HG03175 (cell line): ENCODE measurements at regions not wholly inside any gene's neighbourhood (a gene's known extent, or its start where the extent isn't known, plus 50 kb on each side); places are given as distances from the start of the nearest gene placed in this dataset.
"Not testable (repeated sequence)": the region's sequence is repeated elsewhere in the genome, so short reads cannot be mapped to it uniquely, and the experiment has no call there.

Experiments
- ATAC-seq: cut with Tn5 transposase; IDR thresholded peaks from one replicate; pipeline ENCODE4 v1.9.1; 2021; ENCODE audit warnings: mild to moderate bottlenecking, moderate library complexity; ENCODE audit not compliant: unreplicated experiment

GRCh38 chr6:79394690-79395089 lies 142.5 kb downstream of the LCA5 start:
- no peak for ATAC-seq

GRCh38 chr6:79392094-79392493 lies 145.1 kb downstream of the LCA5 start:
- no peak for ATAC-seq

GRCh38 chr6:79391480-79391879 lies 145.8 kb downstream of the LCA5 start:
- ATAC-seq: no peak

GRCh38 chr6:79385893-79386292 lies 151.3 kb downstream of the LCA5 start:
- no peak for ATAC-seq

GRCh38 chr6:79385333-79385732 lies 150.9 kb upstream of the HMGN3 start:
- no peak for ATAC-seq

- ATAC-seq: no peak
Observed at GRCh38 chr6:79384845-79385244, 150.4 kb upstream of the HMGN3 start.

- ATAC-seq: no peak
Observed at GRCh38 chr6:79378957-79379356, 144.5 kb upstream of the HMGN3 start.

- peak; percentile 49 for ATAC-seq
Observed at GRCh38 chr6:79377888-79378348, 143.4 kb upstream of the HMGN3 start.

- ATAC-seq: no peak
Observed at GRCh38 chr6:79377047-79377446, 142.6 kb upstream of the HMGN3 start.

- no peak for ATAC-seq
Observed at GRCh38 chr6:79375635-79376337, 141.3 kb upstream of the HMGN3 start.

- no peak for ATAC-seq
Observed at GRCh38 chr6:79374308-79374707, 139.8 kb upstream of the HMGN3 start.

- ATAC-seq: no peak
Observed at GRCh38 chr6:79373880-79374279, 139.4 kb upstream of the HMGN3 start.

GRCh38 chr6:79373246-79373645 lies 138.8 kb upstream of the HMGN3 start:
- no peak for ATAC-seq

- no peak for ATAC-seq
Observed at GRCh38 chr6:79372757-79373156, 138.3 kb upstream of the HMGN3 start.

- no peak for ATAC-seq
Observed at GRCh38 chr6:79369026-79369425, 134.5 kb upstream of the HMGN3 start.

- ATAC-seq: not testable (repeated sequence)
Observed at GRCh38 chr6:79363441-79363840, 129.0 kb upstream of the HMGN3 start.

GRCh38 chr6:79361074-79361473 lies 126.6 kb upstream of the HMGN3 start:
- ATAC-seq: not testable (repeated sequence)

GRCh38 chr6:79353226-79353625 lies 118.7 kb upstream of the HMGN3 start:
- ATAC-seq: no peak

- no peak for ATAC-seq
Observed at GRCh38 chr6:79338493-79338892, 104.0 kb upstream of the HMGN3 start.

- ATAC-seq: peak; percentile 88
Observed at GRCh38 chr6:79335133-79335674, 100.7 kb upstream of the HMGN3 start.

- no peak for ATAC-seq
Observed at GRCh38 chr6:79334674-79335073, 100.2 kb upstream of the HMGN3 start.

GRCh38 chr6:79330704-79331103 lies 96.2 kb upstream of the HMGN3 start:
- ATAC-seq: no peak

GRCh38 chr6:79313254-79313653 lies 78.8 kb upstream of the HMGN3 start:
- no peak for ATAC-seq
